Fibroblast of skin of right biceps (primary cell): ENCODE measurements at regions not wholly inside any gene's neighbourhood (a gene's known extent, or its start where the extent isn't known, plus 50 kb on each side); places are given as distances from the start of the nearest gene placed in this dataset.
A peak's percentile ranks its signal among the peaks of the same experiment; 100 is the strongest.

Experiments
- DNase-seq: peaks from one replicate; pipeline ENCODE4 v3.0.0-alpha.2; 2013

DNA sequence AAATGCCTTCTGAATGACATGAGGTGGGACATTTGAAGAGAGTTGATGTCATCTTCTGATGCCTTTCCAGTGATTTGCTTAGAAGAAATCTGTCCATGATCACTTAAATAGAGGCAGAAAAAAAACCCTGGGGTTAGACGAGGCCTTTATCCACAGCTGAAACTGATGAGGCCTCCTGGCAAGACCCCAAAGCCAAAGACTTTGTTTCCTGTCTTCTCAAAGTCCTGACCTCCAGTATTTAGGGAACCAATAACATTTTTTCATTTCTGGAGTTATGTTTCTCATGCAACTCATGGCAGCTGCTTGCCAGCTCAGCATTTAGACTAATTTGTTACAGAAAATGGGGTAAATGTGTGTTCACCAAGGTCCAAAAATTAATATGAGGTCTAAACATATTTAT lies 248.0 kb upstream of the PRDM1 start:
- peak; percentile 78 for DNase-seq

DNA sequence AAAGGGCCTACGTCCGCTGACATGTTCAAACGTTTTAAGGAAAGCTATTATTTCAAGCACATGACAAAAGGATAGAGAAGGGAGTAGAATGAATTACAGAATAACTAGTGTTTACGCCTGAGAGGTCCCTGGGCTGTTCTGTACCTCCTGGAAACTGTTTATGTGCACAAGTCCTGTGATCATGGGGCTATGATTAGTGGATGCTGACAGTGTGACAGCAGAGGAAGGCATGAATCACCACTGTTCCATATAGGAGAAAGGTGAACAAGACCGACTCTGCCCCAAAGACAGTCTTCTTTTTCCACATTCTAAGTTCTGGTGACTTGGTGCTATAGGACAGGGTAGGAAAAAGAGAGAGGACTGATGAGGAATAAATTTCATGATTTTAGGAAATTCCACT lies 249.2 kb upstream of the PRDM1 start:
- peak; percentile 15 for DNase-seq

DNA sequence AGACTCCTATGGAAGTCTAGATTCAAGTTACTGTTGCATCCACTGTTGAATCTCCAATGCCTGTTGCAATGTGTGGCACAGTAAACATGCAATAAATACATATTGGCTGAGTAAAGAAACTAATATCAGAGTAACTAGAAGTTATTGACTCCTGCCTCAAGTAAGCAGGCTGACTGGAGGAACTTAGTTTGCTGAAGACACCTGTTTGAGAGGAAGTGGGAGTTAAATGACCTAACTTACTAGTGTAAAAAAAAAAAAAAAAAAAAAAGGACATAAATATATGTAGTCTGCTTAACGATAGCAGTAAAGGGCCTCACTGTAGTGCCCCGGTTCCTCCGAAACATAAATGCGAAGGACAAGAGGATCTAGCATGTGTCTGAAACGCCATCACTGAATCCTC lies 249.8 kb upstream of the PRDM1 start:
- DNase-seq: no peak

DNA sequence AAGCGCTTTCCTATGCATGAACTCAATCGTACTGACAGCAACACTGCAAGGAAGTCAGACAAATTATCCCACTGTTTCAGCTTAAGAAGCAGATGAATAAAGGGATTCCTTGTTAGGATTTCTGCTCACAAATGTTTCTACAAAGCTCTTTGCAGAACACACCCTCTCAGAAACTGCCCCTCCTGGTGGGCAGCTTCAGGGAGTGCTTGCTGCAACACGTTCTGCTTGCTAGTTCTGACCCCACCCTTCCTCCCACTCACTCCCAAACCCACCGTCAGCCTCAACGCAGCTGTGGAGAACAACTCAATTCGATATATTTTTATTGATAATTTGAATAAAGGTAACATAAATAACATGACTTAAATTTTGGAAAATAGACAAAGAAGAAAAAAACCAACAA lies 250.8 kb upstream of the PRDM1 start:
- DNase-seq: peak; percentile 33

DNA sequence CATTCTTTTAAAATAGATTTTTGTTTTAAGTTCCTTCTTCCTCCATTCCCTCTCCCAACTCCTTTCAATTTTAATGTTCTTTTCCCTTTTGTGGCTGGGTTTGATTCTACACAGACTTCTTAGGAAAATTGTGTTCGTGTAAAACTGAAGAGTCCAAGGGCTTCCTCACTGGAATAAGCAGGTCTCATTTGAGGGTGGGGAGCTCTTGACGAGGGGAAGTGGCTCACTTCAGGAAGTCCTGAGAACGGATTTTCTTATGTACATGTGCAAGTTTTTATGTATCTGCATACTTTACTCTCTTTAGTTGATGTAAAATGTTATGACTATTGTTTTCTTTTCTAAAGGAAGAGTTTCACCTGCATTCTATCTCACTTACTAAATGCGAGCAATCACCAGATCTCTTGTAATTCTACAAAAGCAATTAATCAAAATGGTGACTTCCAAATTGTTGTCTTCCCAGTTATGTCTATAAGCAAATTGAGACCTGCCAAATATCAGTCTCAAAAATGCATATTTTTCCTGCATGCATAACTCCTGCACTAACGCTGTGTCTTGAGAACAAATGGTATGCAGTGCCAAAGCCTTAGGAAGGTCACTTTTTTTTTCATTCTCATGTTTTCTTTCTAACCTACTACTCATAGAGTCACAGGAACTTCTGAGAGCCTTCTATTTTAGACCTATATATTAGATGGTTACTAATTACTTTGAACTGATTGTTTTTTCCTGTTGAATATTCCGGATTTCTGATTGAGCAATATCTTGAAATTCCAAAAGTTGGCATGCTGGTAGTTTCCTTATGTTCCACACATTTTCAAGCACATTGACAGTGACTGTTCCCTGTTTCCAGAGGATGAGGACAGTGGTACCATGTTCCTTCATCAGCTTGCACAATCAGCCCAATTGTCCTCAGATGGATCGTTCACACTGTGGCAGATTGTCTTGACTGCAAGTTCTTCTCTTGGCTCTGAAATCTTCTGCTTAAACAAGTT lies 251.9 kb upstream of the PRDM1 start:
- DNase-seq: no peak

DNA sequence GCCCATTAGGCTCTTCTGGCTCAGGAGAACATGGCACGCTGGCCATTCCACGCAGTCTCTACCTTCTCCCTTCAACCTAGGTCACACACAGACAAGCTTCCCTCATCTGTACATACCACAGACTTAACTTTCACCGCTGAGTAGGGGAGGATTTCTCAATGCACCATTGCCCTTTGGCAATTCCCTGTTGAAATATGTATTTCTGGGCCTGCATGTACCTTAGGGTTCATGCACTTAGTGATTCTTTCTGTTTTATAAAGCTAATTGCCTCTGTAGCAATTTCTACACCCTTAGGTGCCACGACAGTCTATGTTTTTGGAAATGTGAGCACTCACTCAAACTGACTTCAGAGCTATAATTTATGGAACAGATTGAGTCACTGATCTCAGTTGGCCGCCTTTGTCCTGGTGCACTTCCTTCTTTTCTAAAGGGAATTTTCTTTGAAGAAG lies 253.8 kb upstream of the PRDM1 start:
- no peak for DNase-seq

DNA sequence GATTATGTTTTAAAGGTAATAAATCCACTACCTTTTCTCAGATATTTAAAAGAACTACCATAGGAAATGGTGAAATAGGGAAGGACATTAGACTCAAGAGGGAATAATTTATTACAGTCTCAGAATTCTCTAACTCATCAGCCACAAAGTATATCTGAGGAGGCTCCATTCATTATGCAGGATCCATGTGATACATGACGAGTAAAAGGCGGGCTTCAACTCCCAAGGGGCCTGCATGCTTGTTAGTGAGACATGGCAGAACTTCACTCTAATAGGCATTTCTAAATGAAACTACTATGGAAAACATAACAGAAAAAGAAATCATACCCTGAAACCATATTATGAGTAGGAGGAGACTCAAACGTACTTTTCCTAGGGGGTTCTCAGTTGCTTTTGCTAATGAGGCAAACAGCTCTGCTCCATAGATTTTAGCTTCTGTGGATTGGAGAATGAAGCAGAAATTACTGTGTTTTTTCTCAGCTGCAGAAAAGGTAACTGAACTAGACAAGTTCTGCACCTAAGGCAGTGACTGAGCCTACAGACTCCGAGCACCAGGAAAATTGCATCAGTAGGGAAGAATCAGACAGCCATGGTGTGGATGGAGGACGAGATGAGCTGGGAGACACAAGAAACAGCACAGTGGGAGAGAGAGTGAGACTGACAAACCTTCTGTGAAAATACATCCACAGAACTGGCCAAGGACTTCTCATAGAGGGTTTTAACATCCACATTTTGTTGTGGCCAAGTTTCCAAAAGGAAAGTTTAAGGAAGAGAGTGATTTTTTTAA lies 254.6 kb upstream of the PRDM1 start:
- peak; percentile 84 for DNase-seq

DNA sequence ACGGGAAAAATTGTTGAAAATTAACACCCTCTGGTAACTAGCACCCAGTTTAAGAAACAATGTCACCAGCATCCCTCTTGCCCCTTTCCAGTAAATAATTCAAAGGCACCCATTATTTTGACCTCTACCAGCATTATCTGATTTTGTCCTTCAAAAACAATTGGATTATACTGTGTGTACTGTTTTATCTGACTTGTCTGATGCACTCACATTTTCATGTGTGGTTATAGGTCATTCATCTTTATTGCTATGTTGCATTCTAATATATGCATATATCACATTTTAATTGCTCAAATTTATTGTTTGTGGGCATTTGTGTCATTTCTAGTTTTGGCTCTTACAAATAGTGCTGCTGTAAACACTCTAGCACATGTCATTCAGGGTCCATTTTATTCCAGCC lies 260.9 kb upstream of the PRDM1 start:
- DNase-seq: no peak

DNA sequence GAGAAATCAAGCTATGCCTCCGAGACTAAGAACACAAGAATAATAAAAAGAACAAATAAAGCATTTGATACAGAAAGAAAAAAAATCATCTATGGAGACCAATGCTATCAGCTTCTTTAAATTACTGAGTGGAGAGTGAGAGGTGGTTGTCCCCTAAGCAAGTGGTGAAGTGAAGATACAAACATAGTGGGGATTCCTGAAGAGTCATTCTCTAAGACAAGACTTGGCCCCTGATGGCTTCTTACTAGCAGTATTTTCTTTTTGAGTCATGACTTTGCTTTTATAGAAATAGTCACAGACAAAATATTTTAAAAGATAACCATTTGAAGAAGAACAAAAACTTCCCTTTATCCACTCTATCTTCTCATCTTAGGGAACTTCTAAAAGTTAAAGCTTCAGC lies 261.4 kb upstream of the PRDM1 start:
- peak; percentile 76 for DNase-seq

DNA sequence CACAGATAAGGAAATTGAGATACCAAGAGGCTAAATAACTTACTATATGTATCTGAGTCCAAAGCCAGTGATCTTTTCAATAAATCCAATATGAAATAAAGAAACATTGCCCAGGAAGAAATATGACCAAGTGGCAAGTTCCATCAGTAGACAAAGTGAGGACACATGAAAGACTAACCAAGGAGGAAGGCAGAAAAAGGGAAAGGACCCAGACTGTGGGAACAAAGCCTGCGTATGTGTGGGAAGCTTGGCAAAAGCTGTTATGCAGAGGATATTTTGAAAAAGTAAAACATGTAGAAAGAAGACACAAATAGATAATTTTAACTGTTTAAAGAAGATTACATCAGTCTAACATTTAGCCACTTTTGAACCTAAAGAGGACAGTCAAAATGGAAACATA lies 264.4 kb upstream of the PRDM1 start:
- DNase-seq: no peak

DNA sequence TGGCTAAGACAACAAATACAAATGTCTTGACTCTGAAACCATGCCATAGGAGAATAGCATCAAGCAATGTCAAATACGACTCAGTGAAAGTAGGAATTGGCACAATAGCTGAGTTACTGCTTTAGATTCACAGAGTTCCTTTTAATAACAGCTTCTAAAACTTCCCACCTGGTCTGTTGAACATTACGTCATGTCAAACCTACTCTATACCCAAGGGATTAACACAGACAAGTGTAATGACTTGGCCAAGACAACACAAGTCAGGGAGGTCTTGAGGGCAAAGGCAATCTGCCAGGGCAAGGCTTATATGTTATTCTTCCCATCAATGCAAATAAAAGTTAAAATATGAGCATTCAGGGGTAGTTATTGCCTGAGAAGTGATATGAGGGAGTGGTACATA lies 265.1 kb upstream of the PRDM1 start:
- DNase-seq: no peak

DNA sequence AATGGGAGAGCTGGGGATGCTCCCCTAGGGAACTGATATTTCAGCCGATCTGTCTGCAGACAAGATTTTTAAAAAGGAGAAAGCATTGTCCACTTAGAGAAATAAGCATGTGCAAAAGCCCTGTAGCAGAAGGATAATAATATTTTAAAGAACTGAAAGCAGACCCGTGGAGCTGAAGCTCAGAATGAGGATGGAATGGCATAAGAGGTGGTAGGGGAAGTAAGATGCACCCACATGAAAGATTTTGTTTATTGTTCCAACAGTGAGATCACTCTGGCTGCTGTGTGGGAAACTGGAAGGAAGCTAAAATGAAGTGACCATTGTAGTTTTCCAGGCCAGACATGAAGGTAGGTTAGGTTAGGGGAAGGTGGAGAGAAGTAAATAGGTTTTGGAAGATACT lies 266.4 kb upstream of the PRDM1 start:
- no peak for DNase-seq

DNA sequence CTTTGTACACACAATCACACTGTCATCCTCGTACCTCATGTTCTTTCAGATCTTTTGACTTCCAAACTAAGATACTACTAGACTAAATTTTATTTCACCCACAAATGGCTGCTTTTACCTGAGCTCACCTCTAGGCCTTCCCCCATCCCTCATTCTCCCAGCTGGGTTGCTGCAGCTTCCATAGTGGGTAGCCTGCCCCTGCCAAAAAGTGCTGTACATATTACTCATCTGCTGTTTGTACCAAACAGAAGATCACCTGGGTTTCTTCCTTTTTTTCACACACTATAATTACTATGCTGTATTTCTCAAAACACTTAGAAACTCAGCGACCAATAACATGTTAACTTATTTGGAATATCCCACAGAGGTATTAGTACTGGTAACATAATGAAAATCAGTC lies 267.6 kb upstream of the PRDM1 start:
- no peak for DNase-seq

DNA sequence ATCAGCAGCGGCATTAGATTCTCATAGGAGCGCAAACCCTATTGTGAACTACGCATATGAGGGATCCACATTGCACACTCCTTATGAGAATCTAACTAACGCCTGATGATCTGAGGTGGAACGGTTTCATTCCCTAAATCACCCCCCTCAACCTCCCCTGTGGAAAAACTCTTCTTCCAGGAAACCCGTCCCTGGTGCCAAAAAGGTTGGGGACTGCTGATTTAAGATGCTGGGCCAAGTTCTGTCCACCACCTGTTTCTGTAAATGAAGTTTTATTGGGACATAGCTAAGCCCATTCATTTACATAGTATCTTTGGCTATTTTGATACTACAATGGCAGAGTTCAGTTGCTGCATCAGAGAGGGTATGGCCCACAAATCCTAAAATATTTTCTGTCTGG lies 268.2 kb upstream of the PRDM1 start:
- no peak for DNase-seq

DNA sequence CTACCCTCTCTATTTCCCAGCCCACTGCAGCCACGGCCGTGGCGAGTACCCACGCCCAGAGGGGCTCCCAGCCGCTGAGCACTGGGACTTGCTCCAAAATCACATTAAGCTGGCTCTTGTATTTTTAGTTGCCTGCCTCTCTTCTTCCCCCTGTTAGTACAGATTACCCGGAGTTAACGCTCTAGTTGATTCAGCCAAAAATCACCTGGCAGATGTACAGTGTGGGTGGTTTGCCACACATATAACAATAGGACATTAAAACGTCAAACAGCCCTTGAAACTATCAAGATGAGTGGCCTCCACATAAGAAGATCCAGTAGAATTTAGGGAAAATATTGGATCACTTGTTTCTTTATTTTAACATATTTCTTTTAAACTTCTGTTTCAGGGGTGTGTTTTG lies 268.8 kb upstream of the PRDM1 start:
- no peak for DNase-seq

DNA sequence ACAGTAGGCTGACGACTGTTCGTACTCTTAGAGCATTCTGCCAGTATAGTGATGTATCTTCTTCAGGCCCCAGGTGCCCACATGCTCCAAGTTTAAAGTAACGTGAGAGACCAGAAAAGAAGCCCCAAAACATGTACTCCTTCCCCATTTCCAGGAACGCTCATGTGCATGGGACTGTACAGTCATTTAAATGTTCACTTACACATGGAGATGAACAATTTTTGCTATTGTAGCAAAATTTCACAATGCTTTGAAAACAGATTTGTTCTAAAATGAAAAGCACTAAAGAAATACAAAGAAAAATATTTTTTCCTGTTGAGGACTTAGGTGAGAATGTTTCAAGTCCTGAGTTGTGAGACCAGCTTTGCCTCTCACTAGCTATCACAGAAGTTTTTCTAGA lies 269.3 kb upstream of the PRDM1 start:
- no peak for DNase-seq

DNA sequence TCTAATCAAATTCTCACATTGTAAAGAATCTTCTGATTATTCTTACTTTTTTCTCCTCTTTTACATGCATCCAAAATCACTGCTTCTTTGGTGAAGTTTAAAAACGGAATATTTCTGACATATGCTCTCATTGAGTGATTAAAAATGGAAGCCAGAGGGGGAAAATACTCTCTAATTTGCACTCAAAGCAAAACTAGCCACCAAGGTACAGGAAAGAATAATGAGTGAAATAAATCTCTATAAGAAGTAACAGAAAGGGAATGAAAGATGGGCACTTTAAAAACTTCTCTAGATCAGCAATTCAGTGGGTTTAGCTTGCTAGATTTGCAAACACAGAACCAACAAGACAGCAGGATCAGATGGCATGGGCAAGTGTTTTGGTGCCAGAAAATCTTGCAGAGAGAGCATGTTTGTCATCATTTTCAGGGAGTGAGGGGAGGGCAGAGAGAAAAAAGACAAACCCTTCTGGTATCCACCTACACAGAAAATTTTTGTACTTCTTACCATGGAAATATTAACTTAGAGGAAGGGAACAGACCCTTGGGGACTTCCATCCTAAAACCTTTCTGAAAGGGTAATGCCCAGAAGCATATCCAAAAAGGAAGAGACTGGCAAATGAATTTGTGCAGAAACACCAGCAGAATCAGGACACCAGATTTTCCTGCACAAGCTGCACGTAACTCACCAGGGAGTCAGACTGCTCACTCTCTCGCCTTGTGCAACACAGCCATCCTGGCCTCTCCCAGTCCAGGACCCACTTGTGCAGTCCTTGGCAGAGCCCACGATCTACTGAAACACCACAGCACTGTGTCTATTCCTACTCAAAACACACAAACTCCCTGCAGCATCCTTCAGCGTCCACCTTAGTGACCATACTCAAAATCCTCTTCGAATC lies 270.2 kb upstream of the PRDM1 start:
- DNase-seq: no peak

DNA sequence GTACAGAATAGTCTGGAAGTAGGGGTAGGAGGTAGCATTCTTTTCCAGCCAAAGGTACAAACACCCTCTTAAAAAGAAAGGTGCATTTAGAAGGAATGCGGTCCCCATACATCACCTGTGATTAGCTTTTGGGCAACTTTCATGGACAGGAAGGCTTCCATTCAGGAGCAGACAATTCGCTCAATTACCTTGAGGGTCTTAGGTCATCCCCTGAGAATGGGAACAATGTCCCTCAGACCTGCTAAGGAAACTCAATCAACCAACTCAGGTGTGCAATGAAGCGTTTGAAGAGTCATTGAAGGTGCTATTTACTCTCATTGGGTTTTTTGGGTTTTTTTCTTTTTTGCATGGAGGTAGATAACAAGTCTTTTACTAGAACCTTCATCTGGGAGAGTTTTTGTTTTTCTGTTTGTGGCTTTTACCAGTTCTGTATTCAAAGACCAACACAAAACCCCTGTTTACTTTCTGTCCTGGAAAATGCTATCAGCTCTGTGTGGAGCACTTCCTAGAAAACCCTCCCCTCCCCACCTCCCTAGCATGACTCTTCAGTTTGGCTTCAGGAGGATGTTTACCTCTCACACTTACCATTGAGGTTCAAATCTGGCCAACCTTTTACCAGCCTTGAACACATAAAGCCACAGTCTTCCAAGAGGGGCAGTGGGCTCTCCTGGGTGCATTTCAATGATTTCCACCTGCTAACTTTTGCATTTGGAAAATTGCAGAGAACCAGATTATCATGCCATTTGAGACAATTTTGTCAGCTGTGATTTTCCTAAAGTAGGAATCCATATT lies 271.2 kb upstream of the PRDM1 start:
- no peak for DNase-seq

DNA sequence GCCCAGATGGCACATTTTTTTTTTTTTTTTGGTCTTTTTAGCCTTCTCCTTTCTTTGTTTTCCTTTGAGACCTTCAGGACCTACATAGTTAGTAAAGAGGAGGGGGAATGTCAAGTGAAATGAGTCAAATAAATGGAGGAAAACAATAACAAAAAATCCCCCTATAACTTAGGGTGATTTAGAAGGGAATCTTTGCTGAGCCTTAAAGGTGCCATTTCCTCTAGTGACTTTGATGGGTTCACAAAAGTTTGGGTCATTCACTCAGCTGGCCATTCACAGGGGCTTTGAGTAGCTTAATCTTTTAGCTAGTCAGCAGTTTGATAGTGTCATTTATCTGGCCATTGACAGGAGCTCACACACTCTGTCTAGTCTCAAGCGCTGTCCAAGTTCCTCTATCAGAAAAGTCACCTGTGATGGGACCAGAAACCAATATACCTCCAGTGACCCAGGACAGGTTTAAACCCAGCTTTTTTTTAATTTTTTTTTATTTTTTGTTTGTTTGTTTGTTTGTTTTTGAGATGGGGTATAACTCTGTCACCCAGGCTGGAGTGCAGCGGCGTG lies 275.1 kb upstream of the PRDM1 start:
- no peak for DNase-seq

DNA sequence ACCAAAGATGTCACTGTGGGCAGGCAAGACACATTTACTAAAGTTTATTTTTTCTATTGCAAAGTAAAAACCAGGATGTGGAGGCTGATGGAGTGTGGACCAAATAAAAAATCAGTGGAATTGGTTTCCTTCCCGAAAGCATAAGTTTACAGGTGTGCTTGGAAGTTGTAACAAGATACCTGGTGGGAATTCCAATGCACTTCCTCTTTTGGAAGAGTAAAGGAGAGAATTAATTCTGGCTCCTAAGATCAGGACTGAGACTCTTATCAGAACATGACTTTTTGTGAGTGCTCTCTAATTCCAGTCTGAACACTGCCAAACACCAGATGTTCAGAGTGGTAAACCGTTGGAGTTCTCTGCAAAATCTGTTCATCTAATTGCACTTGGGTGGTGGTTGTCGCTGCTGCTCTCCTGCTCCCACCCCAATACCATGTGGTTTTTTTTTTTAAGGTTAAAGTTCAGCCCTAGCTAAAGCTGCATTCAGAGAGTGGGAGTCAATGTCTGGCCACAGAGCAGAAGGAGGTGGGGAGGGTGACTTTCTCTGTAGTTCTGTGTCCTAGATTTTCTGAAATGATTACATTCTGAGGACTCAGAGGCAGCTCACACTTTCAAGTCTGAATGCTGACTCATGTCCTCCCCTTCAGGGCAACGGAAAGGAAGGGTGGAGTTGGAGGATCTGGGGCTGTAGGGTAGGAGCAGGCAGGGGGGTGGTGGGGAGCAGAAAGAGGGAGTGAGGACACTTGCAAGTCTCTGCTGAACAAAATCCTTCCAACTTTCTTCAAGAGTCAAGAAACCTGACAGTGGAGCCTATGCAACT lies 275.8 kb upstream of the PRDM1 start:
- peak; percentile 93 for DNase-seq

DNA sequence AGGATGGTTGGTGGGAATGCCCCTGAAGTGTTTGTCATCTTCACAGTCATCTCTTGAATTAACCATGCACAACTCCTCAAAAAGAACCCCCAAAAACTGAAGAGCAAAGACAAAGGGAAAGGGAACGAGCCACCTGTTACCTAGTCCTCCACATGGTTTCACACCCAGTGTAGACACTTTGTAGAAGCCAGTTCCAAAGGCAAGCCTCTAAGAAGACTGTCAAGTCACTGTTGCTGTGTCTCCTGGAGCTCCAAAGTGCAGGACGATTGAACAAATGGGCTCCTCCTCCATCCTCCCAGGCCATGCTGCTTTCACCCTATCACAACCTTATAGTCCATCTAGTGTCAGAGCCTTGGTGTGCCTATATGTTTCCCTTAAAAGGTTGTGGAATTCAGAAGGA lies 277.6 kb upstream of the PRDM1 start:
- no peak for DNase-seq
